T47D (cell line): ENCODE measurements at regions not wholly inside any gene's neighbourhood (a gene's known extent, or its start where the extent isn't known, plus 50 kb on each side); places are given as distances from the start of the nearest gene placed in this dataset.
"Not testable (repeated sequence)": the region's sequence is repeated elsewhere in the genome, so short reads cannot be mapped to it uniquely, and the experiment has no call there.

Source experiments
- DNase-seq, 2 experiments: peaks; one replicate each; pipeline versions ENCODE4 v3.0.0 to v3.0.0-alpha.2; 2011 to 2012; ENCODE audit warnings: low read depth in 1 of 2, low spot score in 1 of 2
- JUND ChIP-seq: IDR thresholded peaks from 2 replicates; pipeline ENCODE4 v1.6.1; 2012; ENCODE audit warnings: low read depth
- in situ Hi-C: cut with HindIII; loops from 2 replicates; pipeline ENCODE4 v1.10.0; 2016; ENCODE audit warnings: low sequenced_read_pairs, low pct_unique_long_range_greater_than_20kb

DNA sequence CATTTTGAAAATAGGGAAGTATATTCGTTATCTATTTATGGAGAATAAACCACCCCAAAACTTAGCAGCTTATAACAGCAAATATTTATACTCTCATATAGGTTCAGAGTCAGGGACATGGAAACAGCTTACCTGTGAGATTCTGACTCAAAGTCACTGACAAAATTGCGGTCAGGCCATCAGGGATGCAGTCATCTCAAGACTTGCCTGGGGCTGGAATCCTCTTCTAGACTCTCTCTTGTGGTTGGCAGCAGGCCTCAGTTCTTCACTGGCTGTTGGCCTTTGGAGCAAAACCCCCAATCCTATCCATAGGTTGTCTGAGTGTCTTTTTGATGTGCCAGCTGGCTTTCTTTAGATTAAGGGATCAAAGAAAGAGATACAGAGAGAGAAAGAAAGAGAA is 275.6 kb downstream of the SEC61B start:
- in situ Hi-C loops: no loop called here
- no peak for DNase-seq

DNA sequence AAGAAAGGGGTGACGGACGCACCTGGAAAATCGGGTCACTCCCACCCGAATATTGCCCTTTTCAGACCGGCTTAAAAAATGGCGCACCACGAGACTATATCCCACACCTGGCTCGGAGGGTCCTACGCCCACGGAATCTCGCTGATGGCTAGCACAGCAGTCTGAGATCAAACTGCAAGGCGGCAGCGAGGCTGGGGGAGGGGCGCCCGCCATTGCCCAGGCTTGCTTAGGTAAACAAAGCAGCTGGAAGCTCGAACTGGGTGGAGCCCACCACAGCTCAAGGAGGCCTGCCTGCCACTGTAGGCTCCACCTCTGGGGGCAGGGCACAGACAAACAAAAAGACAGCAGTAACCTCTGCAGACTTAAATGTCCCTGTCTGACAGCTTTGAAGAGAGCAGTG is 276.9 kb downstream of the SEC61B start:
- DNase-seq, in situ Hi-C loops: not testable (repeated sequence)

More for the DNA sequence above, 275.6 kb downstream of the SEC61B start:
- TF ChIP-seq JUND: no peak

GRCh38 chr9:99505936-99506335 is 283.9 kb downstream of the SEC61B start:
- no peak for TF ChIP-seq JUND
- DNase-seq: no peak
- in situ Hi-C loops: no loop called here

- DNase-seq: no peak
- no peak for TF ChIP-seq JUND
- in situ Hi-C loops: no loop called here
These were observed 284.8 kb downstream of the SEC61B start for GRCh38 chr9:99506747-99507348.

GRCh38 chr9:99509065-99509745 is 287.1 kb downstream of the SEC61B start:
- in situ Hi-C loops: no loop called here
- no peak for TF ChIP-seq JUND
- DNase-seq: no peak

DNA sequence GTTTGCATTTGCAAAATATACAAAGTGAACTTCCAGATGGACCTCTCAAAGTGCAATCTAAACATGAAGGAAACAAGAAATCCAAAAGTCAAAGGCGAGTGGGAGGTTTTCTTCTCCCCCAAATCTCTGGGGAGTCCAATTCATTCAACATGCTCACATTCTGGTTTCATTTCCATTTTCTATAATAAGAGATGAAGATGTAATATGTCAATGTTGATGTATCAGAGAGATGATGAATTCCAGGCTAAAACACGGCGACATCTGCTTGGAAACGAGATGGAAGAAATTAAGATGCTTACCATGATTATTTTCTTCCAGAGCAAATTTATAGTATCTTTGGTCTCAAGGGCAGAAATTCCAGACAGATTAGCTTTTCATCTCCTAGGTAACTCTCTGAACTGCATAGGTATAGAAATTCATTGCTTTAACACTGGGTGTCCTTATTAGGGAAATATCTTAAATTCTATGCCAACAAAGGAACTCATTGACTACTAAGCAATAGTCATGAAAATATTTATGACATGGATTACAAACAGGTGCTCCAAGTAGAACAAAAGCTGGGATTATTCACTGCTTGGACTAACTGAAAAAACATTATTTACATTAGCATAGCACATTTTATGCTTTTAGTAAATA is 287.9 kb downstream of the SEC61B start:
- no peak for DNase-seq
- in situ Hi-C loops: no loop called here
- TF ChIP-seq JUND: no peak

- no peak for DNase-seq
- in situ Hi-C loops: no loop called here
- TF ChIP-seq JUND: no peak
These were observed 289.6 kb downstream of the SEC61B start for GRCh38 chr9:99511723-99512122.

DNA sequence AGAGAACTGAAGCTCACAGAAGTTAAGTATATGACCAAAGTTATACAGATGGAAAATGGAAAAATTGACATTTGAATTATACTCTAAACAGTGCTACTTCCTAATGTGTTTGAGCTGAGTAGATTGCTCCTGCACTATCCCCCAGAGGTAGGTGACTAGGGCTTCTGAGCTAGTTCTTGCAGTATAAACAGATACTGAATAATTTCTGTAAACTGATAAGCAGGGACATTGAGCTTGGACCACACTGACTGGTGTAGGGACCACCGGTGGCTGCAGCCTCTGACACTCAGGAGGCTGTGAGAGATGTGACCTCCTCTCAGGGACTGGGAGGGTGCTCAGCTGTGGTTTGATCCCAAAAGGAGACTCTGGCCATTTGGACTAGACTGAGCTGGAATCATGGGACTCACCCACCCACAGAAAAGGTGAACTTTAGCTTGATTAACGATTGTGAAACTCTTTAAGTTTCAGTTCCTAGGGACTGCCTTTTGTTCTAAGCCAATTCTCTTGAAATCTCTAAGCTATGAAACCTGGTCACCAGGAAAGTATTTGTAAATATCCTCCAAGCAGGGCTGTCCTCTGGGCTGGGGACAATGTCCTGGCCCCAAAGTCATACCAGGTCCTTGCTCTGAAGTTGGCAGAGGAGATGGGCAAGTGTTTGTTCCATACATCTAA is 291.5 kb downstream of the SEC61B start:
- no peak for TF ChIP-seq JUND
- no peak for DNase-seq
- in situ Hi-C loops: no loop called here

- no peak for DNase-seq
- in situ Hi-C loops: no loop called here
- TF ChIP-seq JUND: no peak
These were observed 293.0 kb downstream of the SEC61B start for GRCh38 chr9:99515093-99515492.

DNA sequence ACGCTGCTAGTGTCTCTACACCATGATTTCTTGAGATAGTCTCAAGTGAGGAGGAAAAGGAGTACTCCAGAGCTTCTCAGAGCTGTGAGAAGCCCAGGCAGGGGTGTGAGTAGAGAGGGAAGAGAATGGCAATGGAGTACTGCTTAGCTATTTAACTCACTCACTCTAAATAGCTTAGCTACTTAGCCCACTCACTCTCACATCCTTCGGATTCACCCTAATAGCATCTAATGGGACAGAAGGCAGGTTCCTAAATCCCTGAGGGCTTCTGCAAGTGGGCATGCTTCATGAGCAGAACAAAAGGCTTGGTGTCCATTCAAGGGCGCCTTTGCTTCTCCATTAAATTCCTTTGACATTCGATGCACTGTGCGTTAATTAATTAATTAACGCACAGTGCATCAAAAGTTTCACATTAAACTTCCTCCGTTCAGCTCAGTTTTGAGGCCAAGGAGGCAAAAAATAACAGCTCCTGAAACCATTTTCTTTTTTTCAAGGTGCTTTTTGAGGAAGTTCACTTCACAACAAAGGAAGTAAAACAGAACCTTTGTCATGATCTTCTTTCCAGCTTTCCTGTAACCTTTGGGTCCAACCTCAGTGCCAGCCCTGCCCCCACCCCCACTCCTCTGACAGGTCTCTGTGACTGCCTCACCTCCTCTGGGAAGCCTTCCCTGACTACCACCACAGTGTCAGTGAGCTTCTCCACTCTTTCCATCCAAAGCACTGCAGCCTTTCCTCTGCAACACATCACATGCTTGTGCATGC is 294.0 kb downstream of the SEC61B start:
- in situ Hi-C loops: no loop called here
- TF ChIP-seq JUND: no peak
- no peak for DNase-seq

- no peak for DNase-seq
- no peak for TF ChIP-seq JUND
- in situ Hi-C loops: no loop called here
These were observed 294.6 kb downstream of the SEC61B start for GRCh38 chr9:99516657-99517049.

GRCh38 chr9:99523838-99524237 is 297.8 kb upstream of the NR4A3 start:
- TF ChIP-seq JUND: no peak
- in situ Hi-C loops: no loop called here
- no peak for DNase-seq

GRCh38 chr9:99531313-99531712 is 290.4 kb upstream of the NR4A3 start:
- TF ChIP-seq JUND: no peak
- no peak for DNase-seq
- in situ Hi-C loops: no loop called here
